Kidney tubule cell (primary cell): ENCODE measurements at regions not wholly inside any gene's neighbourhood (a gene's known extent, or its start where the extent isn't known, plus 50 kb on each side); places are given as distances from the start of the nearest gene placed in this dataset.
"Not testable (repeated sequence)": the region's sequence is repeated elsewhere in the genome, so short reads cannot be mapped to it uniquely, and the experiment has no call there.

Source experiments
- DNase-seq: peaks from one replicate; pipeline ENCODE4 v3.0.0-alpha.2; 2018; ENCODE audit warnings: low spot score

DNA sequence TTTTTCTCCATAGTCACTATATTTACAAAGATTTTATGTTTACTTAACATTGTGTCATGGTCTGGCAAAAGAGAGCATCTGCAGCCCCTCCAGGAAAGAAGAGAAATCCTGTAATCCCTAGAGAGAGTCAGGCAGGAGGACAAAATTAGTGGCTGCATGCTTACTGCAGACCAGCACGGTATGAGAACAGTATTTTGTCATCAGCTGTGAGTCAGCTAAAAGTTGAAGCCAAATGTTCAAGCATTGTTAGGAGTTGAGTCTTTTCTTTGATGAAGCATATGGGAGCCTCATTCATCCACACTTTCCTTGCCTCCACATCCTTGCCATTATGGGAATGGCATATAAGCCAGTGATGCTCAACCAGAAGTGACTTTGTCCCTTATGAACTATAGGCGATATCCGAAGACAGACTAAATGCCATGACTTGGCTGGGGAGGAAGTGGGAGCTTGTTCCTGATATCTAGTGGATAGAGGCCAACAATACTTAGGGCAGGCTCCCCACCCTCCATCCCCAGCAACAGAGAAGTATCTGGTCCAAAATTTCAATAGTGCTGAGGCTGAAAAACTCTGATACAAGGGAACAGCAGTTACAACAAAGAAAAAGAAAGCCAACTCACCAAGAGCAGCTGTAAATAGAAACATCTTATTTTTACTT is 112.0 kb upstream of the OR5AK2 start:
- peak; percentile 11 for DNase-seq

DNA sequence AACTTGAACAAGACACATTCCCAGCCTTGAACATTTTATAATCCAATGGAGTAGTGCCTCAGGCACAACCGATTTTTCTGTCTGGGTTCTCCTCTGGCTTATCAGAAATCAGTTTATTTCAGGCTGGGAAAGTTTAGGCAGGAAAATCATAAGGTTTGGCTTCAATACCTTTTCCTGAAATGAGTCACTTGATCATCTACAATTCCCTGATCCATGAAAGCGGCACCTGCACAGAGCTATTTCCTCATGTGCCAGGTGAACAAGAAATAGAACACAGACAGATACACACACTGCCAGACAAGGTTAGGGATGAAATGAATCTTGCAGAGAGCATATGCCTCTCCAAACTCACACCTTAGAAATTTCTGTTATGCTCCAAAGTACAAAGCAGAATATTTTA is 106.7 kb upstream of the OR9G4 start:
- DNase-seq, result peak; percentile 41

- DNase-seq, result peak; percentile 13
Measured at GRCh38 chr11:56852131-56852530, 103.6 kb upstream of the OR9G4 start.

- DNase-seq, result no peak
Measured at GRCh38 chr11:56849852-56850251, 101.4 kb upstream of the OR9G4 start.

DNA sequence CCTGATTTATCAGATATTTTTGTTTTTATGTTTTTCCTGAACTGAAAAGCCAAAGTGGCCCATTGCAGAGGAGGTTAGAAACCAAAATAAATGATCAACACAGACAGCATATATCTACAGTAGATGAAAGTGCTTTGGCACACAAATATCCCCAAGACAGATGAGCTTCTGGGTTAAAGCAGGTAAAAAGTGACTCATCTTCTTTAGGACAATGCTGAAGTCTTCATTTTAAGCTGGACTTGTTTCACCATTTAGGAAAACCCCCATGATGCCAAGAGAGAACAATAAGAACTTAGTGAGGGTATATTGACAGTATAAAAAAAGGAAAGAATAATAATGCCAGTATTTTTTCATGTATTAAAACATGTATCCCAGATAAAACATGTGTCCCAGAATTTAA is 100.8 kb upstream of the OR9G4 start:
- DNase-seq, result peak; percentile 39

- peak; percentile 63 for DNase-seq
Measured at GRCh38 chr11:56848141-56848809, 99.8 kb upstream of the OR9G4 start.

DNA sequence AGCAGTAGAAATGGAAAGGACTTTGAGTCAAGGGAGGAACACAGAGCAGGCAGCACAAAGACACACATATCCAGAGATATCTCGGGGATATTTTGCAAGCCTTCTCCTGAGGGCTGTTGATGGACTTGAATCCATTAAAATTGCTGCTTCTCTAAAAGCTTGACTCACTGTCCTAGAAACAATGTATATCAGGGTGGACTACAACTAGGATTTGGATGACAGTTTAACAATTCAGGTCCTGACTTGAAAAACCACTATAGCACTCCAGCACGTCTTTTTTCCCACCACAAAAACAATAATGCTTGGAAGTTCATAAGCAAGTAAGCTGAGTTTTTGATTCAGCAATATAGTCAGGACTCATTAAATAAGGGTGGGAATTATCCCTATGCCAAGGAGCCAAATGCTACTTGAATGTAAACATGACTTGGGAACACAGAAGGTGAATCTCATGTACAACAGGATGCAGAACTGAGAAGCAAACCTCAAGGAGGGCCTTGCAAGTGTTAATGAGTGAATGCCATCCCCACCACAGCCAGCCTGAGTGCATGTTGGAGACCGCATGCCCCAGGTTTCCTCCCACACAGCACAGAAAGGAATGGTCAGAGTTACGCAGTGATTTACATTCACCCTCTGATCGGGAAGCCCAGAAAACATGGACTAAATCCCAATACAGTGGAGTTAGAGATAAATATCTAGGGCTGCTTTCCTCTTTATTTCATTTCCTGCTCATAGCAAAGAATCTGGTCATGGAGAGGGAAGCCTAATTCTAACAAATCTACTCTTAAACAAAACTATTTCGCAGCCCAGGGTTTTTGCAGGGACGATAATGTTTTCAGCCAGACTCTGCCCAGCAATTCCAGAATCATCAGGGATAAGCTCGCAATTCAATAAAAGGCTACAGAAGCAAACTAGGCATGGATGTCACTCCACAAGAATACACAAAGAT is 98.4 kb upstream of the OR9G4 start:
- DNase-seq, result peak; percentile 33

GRCh38 chr11:56845121-56845732 is 96.7 kb upstream of the OR9G4 start:
- no peak for DNase-seq

- peak; percentile 36 for DNase-seq
Measured at GRCh38 chr11:56843816-56844215, 95.3 kb upstream of the OR9G4 start.

GRCh38 chr11:56842814-56843794 is 94.6 kb upstream of the OR9G4 start:
- DNase-seq, result peak; percentile 69

GRCh38 chr11:56841210-56841810 is 92.8 kb upstream of the OR9G4 start:
- DNase-seq, result peak; percentile 67

DNA sequence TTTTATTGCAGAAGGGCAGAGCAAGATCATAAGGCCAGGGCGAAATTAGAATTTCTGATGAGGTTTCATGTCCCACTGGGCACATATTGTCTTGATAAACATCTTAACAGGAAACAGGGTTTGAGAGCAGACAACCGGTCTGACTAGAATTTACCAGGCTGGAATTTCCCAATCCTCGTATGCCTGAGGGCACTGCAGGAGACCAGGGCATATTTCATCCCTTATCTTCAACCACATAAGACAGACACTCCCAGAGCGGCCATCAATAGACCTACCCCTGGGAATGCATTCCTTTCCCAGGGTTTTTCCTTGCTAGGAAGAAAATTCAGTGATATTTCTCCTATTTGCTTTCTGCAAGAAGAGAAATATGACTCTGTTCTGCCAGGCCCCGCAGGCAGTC is 78.9 kb upstream of the OR9G4 start:
- DNase-seq, result not testable (repeated sequence)

- DNase-seq, result no peak
Measured at GRCh38 chr11:56819916-56820315, 71.4 kb upstream of the OR9G4 start.

GRCh38 chr11:56817661-56818060 is 69.2 kb upstream of the OR9G4 start:
- no peak for DNase-seq

GRCh38 chr11:56816259-56816658 is 67.8 kb upstream of the OR9G4 start:
- no peak for DNase-seq

GRCh38 chr11:56808326-56808725 is 59.8 kb upstream of the OR9G4 start:
- DNase-seq, result no peak

DNA sequence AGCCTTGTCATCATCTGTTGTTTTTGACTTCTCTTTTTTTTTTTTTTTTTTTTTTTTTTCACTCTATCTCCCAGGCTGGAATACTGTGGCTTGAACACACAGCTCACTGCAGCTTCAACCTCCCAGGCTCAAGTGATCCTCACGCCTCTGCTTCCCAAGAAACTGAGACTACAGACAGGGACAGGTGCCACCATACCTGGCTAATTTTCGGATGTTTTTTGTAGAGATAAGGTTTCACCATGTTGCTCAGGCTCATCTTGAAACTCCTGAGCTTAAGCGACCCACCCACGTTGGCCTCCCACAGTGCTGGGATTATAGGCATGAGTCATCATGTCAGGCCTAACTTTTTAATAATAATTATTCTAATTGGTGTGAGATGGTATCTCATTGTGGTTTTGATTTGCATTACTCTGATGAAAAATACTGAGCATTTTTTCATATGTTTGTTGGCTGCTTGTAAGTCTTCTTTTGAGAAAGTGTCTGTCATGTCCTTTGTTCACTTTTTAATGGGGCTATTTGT is 51.3 kb upstream of the OR9G4 start:
- DNase-seq, result no peak
